Hematopoietic multipotent progenitor cell (in vitro differentiated cells): ENCODE measurements at regions not wholly inside any gene's neighbourhood (a gene's known extent, or its start where the extent isn't known, plus 50 kb on each side); places are given as distances from the start of the nearest gene placed in this dataset.
"Not testable (repeated sequence)": the region's sequence is repeated elsewhere in the genome, so short reads cannot be mapped to it uniquely, and the experiment has no call there.

ENCODE experiments used
- DNase-seq, 3 donors: peaks; one replicate each; pipeline ENCODE4 v3.0.0-alpha.2; 2011 to 2015; ENCODE audit warnings: low read depth in 2 of 3, low spot score in 2 of 3

DNA sequence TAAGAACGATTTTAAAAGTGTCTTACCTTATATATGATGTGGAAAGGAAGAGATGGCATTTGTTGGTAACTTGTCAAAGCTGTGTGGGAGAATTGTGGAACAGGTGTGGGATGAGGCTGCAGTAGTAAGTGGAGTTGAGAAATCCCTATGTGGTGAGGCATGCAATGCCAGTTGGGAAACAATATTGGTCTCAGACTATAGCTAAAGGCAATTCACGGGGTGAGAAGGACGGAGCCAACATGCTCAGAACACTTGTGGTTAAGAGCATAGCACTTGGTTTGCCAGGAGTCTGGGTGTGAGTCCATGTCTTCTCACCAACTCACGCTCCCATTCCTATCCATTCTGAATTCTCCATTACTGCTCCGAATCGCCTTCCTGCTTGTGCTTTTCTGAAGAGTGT is 615.6 kb upstream of the ADAMTS9 start:
- DNase-seq, result no peak

DNA sequence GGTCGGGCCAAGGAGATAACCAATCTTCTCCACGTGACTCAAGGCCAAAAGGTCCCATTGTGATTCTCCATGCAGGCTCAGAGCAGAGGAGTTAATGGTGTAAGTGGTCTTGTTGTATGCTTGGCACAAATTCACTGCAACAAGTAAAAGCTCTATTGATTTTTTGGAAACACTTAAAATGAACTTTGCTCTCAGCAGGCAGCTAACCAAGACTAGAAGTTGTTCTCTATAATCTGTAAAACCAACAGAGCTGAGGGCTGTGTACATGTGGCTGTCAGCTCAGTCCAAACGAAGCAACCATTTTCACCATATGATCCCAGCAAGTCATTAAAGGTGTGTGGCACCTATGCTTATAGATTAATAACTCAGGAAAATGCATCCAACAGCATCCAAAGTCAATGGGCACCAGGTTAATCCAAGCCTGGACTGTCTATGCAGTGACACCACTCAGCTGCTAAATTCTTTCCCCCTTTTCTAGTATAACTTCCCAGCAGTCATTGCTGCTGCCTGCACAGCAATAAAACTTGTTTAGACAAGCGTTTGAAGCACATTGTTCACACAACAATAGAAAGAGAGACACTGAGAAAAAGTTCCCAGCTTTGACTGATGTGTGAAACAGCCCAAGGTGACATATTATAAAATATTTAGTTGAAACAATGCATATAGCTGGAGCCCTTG is 603.8 kb upstream of the ADAMTS9 start:
- no peak for DNase-seq

DNA sequence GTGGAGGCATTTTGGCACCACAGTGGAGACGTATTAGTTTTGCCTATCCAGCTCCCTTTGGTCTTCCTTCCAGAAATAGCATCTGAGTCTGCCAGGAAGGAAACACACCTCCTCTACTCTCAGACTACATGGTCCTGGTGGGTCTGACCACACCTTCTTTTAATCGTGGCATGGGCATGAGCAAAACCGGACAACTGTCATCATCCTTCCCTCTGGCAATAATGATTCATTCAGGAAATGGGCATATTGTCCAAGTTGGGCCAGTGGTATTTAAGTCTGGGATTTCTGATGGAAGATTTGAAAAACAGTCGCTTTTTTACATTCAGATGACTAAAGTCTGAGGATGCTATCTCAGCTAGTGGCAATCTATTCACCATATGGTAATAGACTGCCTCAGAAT is 601.0 kb upstream of the ADAMTS9 start:
- no peak for DNase-seq

DNA sequence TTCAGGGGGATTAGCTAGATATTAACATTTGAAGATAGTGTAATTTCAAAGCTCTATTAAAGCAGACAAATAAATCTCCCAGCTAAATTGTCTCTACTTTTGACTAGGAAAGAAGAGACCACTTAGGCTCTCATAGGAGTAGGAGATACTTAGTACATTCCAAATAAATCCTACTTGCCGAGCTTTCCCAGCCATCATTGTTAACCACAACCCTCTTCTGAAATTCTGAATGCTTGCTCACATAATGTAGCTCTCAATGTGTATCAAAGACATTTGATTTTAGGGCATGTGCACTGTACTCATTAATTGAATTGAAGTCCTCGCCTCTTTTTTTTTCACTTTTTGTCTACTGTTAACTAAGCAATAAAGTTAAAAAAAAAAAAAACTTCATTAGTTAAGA is 598.2 kb upstream of the ADAMTS9 start:
- no peak for DNase-seq

DNA sequence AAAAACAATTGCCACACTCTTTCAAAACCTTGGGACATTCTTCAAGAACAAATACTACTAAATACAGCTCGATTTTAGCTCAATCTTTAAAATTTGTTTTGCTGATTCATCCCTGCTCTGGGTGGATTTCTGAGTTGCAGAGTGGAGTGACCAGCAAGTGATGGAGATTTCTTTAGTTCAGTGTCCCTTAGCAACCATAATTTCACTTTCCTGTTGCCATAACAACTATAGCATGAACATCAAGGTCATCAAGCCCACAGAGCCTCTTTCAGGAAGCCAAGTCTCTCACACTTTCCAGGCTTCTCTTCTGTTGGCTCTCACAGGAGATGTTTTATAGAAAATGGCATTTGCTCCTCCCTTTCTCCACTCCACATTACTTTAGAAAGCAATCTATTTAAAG is 597.2 kb upstream of the ADAMTS9 start:
- no peak for DNase-seq

DNA sequence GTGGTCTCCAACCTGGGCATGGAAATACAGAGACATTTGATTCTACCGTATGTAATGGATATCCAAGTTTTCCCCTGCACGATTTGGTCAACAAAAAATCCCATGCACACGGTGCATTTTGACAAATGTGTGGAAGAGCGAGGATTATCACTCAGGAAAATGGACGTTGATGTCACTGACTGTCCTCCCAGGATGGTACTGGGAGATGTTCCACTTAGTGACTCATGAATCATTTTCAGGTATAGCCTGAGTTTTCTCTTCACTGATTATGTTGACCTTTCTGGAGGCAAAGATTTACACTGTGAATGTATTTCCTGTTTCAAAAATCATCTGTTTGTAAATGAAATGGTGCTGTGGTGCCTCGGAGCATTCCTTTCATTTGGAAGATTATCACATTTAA is 596.7 kb upstream of the ADAMTS9 start:
- no peak for DNase-seq

DNA sequence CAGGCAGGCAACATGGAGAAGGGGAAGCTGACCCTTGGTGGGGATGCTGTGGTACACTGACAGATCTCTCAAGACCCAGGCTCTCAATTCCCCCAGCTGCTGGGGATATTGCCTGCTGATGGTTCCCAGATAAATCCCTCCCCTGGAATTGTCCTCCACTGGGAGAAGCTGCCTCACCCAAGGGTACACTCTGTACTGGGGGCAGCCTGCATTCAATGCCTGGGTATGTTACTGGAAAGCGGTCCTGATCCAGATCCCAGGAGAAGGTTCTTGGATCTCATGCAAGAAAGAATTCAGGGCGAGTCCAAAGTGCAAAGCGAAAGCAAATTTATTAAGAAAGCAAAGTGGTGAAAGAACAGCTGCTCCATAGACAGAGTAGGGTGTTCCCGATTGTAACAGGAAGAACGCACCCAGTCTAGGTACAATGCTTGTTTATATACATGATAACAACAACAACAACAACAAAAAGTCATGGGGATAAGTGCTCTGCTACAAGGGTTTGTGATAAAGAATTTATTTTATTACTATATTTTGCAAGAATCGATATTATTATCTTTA is 591.5 kb upstream of the ADAMTS9 start:
- no peak for DNase-seq

GRCh38 chr3:65277798-65278197 is 590.0 kb upstream of the ADAMTS9 start:
- DNase-seq, result no peak

DNA sequence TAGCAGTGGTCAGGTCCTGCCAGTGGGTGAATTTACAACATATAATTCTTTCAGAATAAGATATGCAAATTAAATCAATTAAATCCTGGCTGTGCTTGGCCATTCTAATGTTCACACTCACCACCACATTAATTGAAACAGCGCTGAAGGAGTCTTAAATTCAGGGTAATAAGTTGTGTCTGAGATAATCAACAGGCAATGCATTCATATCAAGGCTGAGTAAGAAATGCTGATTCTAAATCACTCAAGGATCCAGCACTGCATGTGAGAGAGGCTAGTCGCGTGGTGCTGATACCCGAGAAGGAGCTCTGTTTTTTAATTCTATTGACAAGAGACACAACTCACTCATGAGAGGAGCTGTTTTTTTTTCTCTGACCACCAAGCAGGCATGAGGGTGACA is 588.8 kb upstream of the ADAMTS9 start:
- no peak for DNase-seq

GRCh38 chr3:65268426-65268825 is 580.6 kb upstream of the ADAMTS9 start:
- no peak for DNase-seq

GRCh38 chr3:65265942-65266590 is 578.3 kb upstream of the ADAMTS9 start:
- DNase-seq, result no peak

DNA sequence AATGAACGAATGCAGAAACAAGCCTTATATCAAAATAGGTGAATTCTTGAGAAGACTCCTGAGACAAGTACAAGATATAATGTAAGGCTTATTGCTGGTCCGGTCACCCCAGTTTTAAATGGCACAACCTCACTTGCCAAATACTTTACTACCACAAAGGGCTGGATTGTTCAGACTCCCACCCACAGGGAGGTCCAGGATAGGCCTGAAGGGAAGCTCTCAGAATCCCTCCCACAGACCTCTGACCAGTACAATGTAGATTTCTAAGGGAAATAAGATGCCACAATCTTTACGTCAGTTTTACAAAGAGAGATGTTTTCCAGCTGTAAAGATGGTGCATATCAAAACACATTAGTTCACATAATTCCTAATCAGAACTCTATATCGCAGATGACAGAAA is 577.7 kb upstream of the ADAMTS9 start:
- DNase-seq, result no peak

GRCh38 chr3:65262548-65262947 is 574.7 kb upstream of the ADAMTS9 start:
- DNase-seq, result no peak

DNA sequence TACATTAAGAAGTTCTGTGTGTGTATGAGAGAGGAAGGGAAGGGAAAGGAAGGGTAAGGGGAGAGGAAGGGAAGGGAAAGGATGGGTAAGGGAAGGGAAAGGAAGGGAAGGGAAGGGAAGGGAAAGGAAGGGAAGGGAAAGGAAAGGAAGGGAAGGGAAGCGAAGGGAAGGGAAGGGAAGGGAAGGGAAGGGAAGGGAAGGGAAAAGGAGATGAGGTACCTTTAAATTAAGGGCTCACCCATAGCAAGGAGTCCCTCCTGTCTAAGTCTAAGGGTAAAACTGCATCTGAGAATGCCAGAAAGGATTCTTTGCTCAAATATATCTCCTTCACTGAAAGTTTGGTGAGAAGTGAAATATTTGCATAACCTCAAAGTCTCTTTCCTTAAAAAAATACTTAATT is 572.1 kb upstream of the ADAMTS9 start:
- no peak for DNase-seq

- not testable (repeated sequence) for DNase-seq
These were observed 565.1 kb upstream of the ADAMTS9 start for GRCh38 chr3:65252914-65253313.

DNA sequence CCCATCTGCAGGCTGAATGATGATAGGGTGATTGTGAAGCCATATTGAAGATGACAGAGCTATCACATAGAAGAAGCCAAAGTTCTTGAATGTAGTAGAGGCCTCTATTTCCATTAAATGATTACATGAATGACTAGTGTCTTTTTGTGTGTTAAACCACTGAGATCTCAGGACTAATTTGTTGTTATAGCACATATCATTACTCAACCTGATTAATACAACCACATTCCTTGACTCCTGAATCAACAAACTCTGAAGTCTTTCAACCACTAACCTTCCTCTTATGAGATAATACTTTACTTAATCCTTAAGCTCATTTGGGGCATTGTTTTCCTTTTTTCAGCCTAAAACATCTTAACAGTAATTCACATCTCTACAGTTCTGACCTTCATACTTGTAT is 564.5 kb upstream of the ADAMTS9 start:
- no peak for DNase-seq

GRCh38 chr3:65251375-65251774 is 563.6 kb upstream of the ADAMTS9 start:
- DNase-seq, result no peak

GRCh38 chr3:65246561-65246960 is 558.8 kb upstream of the ADAMTS9 start:
- DNase-seq, result no peak

GRCh38 chr3:65245133-65246063 is 557.6 kb upstream of the ADAMTS9 start:
- peak in 1 of 3 donors; percentile 10 for DNase-seq

DNA sequence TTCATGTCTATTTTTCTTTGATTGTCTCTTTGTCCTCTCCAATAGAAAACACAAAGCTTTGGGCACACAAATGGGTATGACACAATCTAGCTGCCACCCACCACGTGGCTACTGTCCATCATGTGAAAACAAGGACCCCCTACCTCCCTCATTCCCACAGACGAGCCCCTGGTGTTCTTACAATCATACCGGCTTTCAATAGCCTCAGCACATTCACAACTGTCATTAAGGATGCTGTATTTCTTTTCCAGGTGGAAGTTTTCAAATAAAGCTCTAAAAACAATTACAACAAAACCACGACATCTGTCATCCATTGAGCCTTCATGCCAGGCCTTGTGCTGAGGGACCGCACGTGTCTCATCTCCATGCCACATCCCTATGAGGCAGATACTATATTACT is 552.6 kb upstream of the ADAMTS9 start:
- no peak for DNase-seq

GRCh38 chr3:65238652-65239051 is 550.9 kb upstream of the ADAMTS9 start:
- no peak for DNase-seq
